22Rv1 (cell line): ENCODE measurements at regions not wholly inside any gene's neighbourhood (a gene's known extent, or its start where the extent isn't known, plus 50 kb on each side); places are given as distances from the start of the nearest gene placed in this dataset.

Experiments used
- CTCF ChIP-seq: fragments of 450-650 bp; IDR thresholded peaks from 2 replicates; pipeline ENCODE4 v1.5.1; 2017; ENCODE audit warnings: mild to moderate bottlenecking
- ZFX ChIP-seq: fragments of 450-650 bp; IDR thresholded peaks from 2 replicates; pipeline ENCODE4 v1.6.1; 2017; ENCODE audit warnings: antibody characterized with exemption, borderline replicate concordance

- TF ChIP-seq ZFX = no peak
- TF ChIP-seq CTCF = no peak
These were observed 140.9 kb upstream of the HMHB1 start for GRCh38 chr5:143671021-143671420.
